ENCODE measurements at regions not wholly inside any gene's neighbourhood (a gene's known extent, or its start where the extent isn't known, plus 50 kb on each side); places are given as distances from the start of the nearest gene placed in this dataset.

- Histone ChIP-seq H3K4ac (ENCODE audit: low read depth, low read length) (no peak overlapping the region), H3K56ac (ENCODE audit: insufficient read length, low read depth, low read length) (no peak overlapping the region), H4K8ac (replicated peaks; ENCODE audit: insufficient read length, low read depth, low read length) (no peak overlapping the region), H4K91ac (ENCODE audit: insufficient read length, low read depth, low read length) (no peak overlapping the region), H3K4me1 (ENCODE audit: insufficient read depth, low read length) (no peaks in the 10 kb centered on the region), H3K23me2 (ENCODE audit: insufficient read length, low read depth, low read length, poor library complexity, severe bottlenecking) (no peaks in the 10 kb centered on the region), H2BK5ac (ENCODE audit: insufficient read length, low read length) (no peak overlapping the region), H3K9ac (ENCODE audit: extremely low read depth, insufficient read length, low read length) (no peak overlapping the region), H2AK5ac (ENCODE audit: insufficient read length, low read length) (no peak overlapping the region), H2BK20ac (ENCODE audit: low read depth, low read length, poor library complexity, severe bottlenecking) (no peak overlapping the region), H4K20me1 (ENCODE audit: control insufficient read depth, insufficient read depth, insufficient read length) (no peaks in the 10 kb centered on the region), H3T11ph (ENCODE audit: low read length) (no peak overlapping the region), H3K14ac (ENCODE audit: insufficient read depth, low read length) (no peak overlapping the region), H2BK12ac (ENCODE audit: insufficient read length, low read depth, low read length) (no peak overlapping the region), H3K79me2 (ENCODE audit: insufficient read depth, low read length) (no peaks in the 10 kb centered on the region), H3K4me2 (ENCODE audit: insufficient read depth, insufficient read length, low read length) (no peak overlapping the region), H3K27ac (ENCODE audit: insufficient read length, low read depth, low read length) (no peak overlapping the region), H2AFZ (ENCODE audit: low read length) (no peak overlapping the region), H3K23ac (ENCODE audit: insufficient read length, low read depth, low read length) (no peak overlapping the region), H3K9me3 (ENCODE audit: control insufficient read depth, low read depth, low read length) (no peaks in the 10 kb centered on the region), H3K27me3 (ENCODE audit: insufficient read depth, low read length) (no peaks in the 10 kb centered on the region), H3K18ac (ENCODE audit: insufficient read length, low read depth, low read length) (no peak overlapping the region), H2BK120ac (ENCODE audit: low read depth, low read length, poor library complexity, severe bottlenecking) (no peak overlapping the region), H2BK15ac (ENCODE audit: low read depth, low read length) (no peak overlapping the region), H4K5ac (ENCODE audit: insufficient read length, low read depth, low read length) (no peak overlapping the region), H3K79me1 (ENCODE audit: insufficient read depth, low read depth, low read length, poor library complexity, severe bottlenecking) (no peaks in the 10 kb centered on the region)
- no peaks in the 10 kb centered on the region for H3K27me3 Mint-ChIP-seq (ENCODE audit: low read depth)
- H3K36me3 Mint-ChIP-seq (ENCODE audit: insufficient read depth in 1 of 3, low read depth in 3 of 3): peaks cover 3 to 5% (median 4%) of the 10 kb centered on the region in 3 experiments; a peak in 4 of 7 replicates
- no peaks in the 10 kb centered on the region for H3K4me1 Mint-ChIP-seq
- TF ChIP-seq CTCF (conservative IDR thresholded peaks at IDR 0.05): no peak
- WGBS (ENCODE audit: extremely low coverage, insufficient read length, low lambda C conversion rate): no CpG with 5 or more reads among the region's 3 CpGs
- no peak overlapping the region for H3K27ac Mint-ChIP-seq
- H3K4me3 Mint-ChIP-seq: no peak overlapping the region
- peaks cover 8 to 9% of the 10 kb centered on the region in 2 experiments; a peak in 4 of 5 replicates for H3K9me3 Mint-ChIP-seq
- no peak for DNase-seq
Observed at GRCh38 chr18:56202678-56203077, 435.7 kb downstream of the TXNL1 start.
